IMR-90 (cell line): ENCODE measurements at regions not wholly inside any gene's neighbourhood (a gene's known extent, or its start where the extent isn't known, plus 50 kb on each side); places are given as distances from the start of the nearest gene placed in this dataset.

Source experiments
- ATAC-seq: fragments of 200-7000 bp; cut with Tn5 transposase; 2 replicates; pipeline ENCODE4 v1.9.1; 2020; ENCODE audit warnings: low read depth, mild to moderate bottlenecking, moderate library complexity
- BruUV-seq: library from RNA; stranded (reverse); fragments of 400-500 nt; replicated peaks from 2 replicates; lab custom pipeline; 2021; lab: Mats Ljungman, UMichigan
- CTCF ChIA-PET: fragments of 300-600 bp; formaldehyde crosslinking; extraction: SDS; loops from one replicate; lab custom pipeline; 2021; ENCODE audit warnings: antibody characterized with exemption; lab: Yijun Ruan, JAX
- POLR2A ChIA-PET: fragments of 300-600 bp; sonication (Branson Sonifier 250); formaldehyde crosslinking; loops from one replicate; lab custom pipeline; 2022; ENCODE audit warnings: antibody characterized with exemption; ENCODE audit not compliant: unreplicated experiment; lab: Charles Lee
- DNase-seq: peaks from one replicate; pipeline ENCODE4 v3.0.0; 2013
- H2AFZ ChIP-seq: replicated peaks from 2 replicates; pipeline ENCODE3; 2013; ENCODE audit warnings: low read length, mild to moderate bottlenecking; ENCODE audit not compliant: poor library complexity
- H2AK5ac ChIP-seq: 2 replicates; pipeline ENCODE4 v1.6.1; 2013; ENCODE audit warnings: low read depth, low read length, inconsistent platforms
- H2AK9ac ChIP-seq: replicated peaks from 2 replicates; pipeline ENCODE3; 2013; ENCODE audit warnings: mild to moderate bottlenecking, low read depth, low read length, moderate library complexity; ENCODE audit not compliant: poor library complexity
- H2BK120ac ChIP-seq: 2 replicates; pipeline ENCODE4 v1.6.1; 2013; ENCODE audit warnings: low read depth, low read length, inconsistent platforms
- H2BK15ac ChIP-seq: 3 replicates; pipeline ENCODE4 v1.6.1; 2013; ENCODE audit warnings: low read depth, low read length, inconsistent platforms
- H2BK20ac ChIP-seq: 2 replicates; pipeline ENCODE4 v1.6.1; 2013; ENCODE audit warnings: low read depth, mild to moderate bottlenecking, inconsistent platforms, low read length, moderate library complexity
- H2BK5ac ChIP-seq: 2 replicates; pipeline ENCODE4 v1.6.1; 2013; ENCODE audit warnings: mild to moderate bottlenecking, low read depth, low read length, inconsistent platforms; ENCODE audit not compliant: poor library complexity, severe bottlenecking
- H3K14ac ChIP-seq: replicated peaks from 2 replicates; pipeline ENCODE4 v1.6.1; 2013; ENCODE audit warnings: low read depth, low read length, inconsistent platforms
- H3K18ac ChIP-seq: 2 replicates; pipeline ENCODE4 v1.6.1; 2013; ENCODE audit warnings: low read depth, low read length, control low read depth
- H3K23ac ChIP-seq: 2 replicates; pipeline ENCODE4 v1.6.1; 2013; ENCODE audit warnings: low read depth, low read length, inconsistent platforms
- H3K27ac ChIP-seq: 2 replicates; pipeline ENCODE4 v1.5.1; 2013; ENCODE audit warnings: mild to moderate bottlenecking, control low read depth, low read length; ENCODE audit not compliant: insufficient read depth
- H3K27me3 ChIP-seq: 2 replicates; pipeline ENCODE4 v1.6.1; 2013; ENCODE audit warnings: low read length; ENCODE audit not compliant: control insufficient read depth, insufficient read depth
- H3K36me3 ChIP-seq: 2 replicates; pipeline ENCODE4 v1.6.1; 2013; ENCODE audit warnings: low read length, mixed read lengths; ENCODE audit not compliant: control insufficient read depth, insufficient read depth
- H3K4ac ChIP-seq: 2 replicates; pipeline ENCODE4 v1.6.1; 2013; ENCODE audit warnings: low read depth, low read length, inconsistent platforms
- H3K4me1 ChIP-seq: 2 replicates; pipeline ENCODE4 v1.6.1; 2013; ENCODE audit warnings: low read length, mixed read lengths; ENCODE audit not compliant: control insufficient read depth, insufficient read depth
- H3K4me2 ChIP-seq: 2 replicates; pipeline ENCODE4 v1.6.1; 2013; ENCODE audit warnings: low read depth, mild to moderate bottlenecking, control low read depth, low read length, moderate library complexity
- H3K4me3 ChIP-seq: 2 replicates; pipeline ENCODE4 v1.5.1; 2013; ENCODE audit warnings: low read depth, mild to moderate bottlenecking, control low read depth, low read length, moderate library complexity; ENCODE audit not compliant: insufficient read depth
- H3K56ac ChIP-seq: 2 replicates; pipeline ENCODE4 v1.6.1; 2013; ENCODE audit warnings: low read length, inconsistent platforms; ENCODE audit not compliant: insufficient read depth; ENCODE audit errors: extremely low read depth
- H3K79me1 ChIP-seq, 2 experiments: 2 replicates each; pipeline ENCODE4 v1.6.1; 2013; ENCODE audit warnings: low read length in 2 of 2, inconsistent platforms in 1 of 2, low read depth in 1 of 2
- H3K9ac ChIP-seq: 2 replicates; pipeline ENCODE4 v1.6.1; 2013; ENCODE audit warnings: low read depth, low read length, control low read depth
- H3K9me1 ChIP-seq: 2 replicates; pipeline ENCODE4 v1.6.1; 2013; ENCODE audit warnings: low read length, inconsistent platforms; ENCODE audit not compliant: insufficient read depth
- H3K9me3 ChIP-seq: 2 replicates; pipeline ENCODE4 v1.6.1; 2013; ENCODE audit warnings: low read length; ENCODE audit not compliant: control insufficient read depth, insufficient read depth
- H4K20me1 ChIP-seq: 2 replicates; pipeline ENCODE4 v1.6.1; 2013; ENCODE audit warnings: low read length, inconsistent platforms; ENCODE audit not compliant: insufficient read depth
- H4K5ac ChIP-seq: 2 replicates; pipeline ENCODE4 v1.6.1; 2013; ENCODE audit warnings: mild to moderate bottlenecking, low read depth, low read length, control low read depth
- H4K8ac ChIP-seq, 2 experiments: 2 replicates each; pipeline ENCODE4 v1.6.1; 2013; ENCODE audit warnings: low read depth in 2 of 2, low read length in 2 of 2, control low read depth in 1 of 2, inconsistent platforms in 1 of 2
- H4K91ac ChIP-seq: 2 replicates; pipeline ENCODE4 v1.6.1; 2013; ENCODE audit warnings: low read depth, low read length, inconsistent platforms; ENCODE audit not compliant: insufficient read depth
- CEBPB ChIP-seq: IDR thresholded peaks from 2 replicates; pipeline ENCODE4 v1.6.1; 2012; ENCODE audit warnings: low read depth, low read length, improper control_type of control experiment
- MAFK ChIP-seq: IDR thresholded peaks from 2 replicates; pipeline ENCODE4 v1.6.1; 2012; ENCODE audit warnings: low read depth, low read length, improper control_type of control experiment
- MXI1 ChIP-seq: IDR thresholded peaks from 2 replicates; pipeline ENCODE4 v1.6.1; 2012; ENCODE audit warnings: low read depth, mild to moderate bottlenecking, low read length, moderate library complexity, borderline replicate concordance
- NFE2L2 ChIP-seq: fragments of 150-350 bp; IDR thresholded peaks from 2 replicates; pipeline ENCODE4 v1.6.1; 2016; ENCODE audit warnings: low read depth, mild to moderate bottlenecking, low read length
- POLR2A ChIP-seq: IDR thresholded peaks from 2 replicates; pipeline ENCODE4 v1.6.1; 2012; ENCODE audit warnings: mild to moderate bottlenecking, low read depth, low read length
- RAD21 ChIP-seq: IDR thresholded peaks from 2 replicates; pipeline ENCODE4 v1.6.1; 2012; ENCODE audit warnings: low read length, improper control_type of control experiment
- RCOR1 ChIP-seq: IDR thresholded peaks from 2 replicates; pipeline ENCODE4 v1.6.1; 2012; ENCODE audit warnings: mild to moderate bottlenecking, low read length, improper control_type of control experiment; ENCODE audit not compliant: insufficient replicate concordance
- RFX5 ChIP-seq: IDR thresholded peaks from 2 replicates; pipeline ENCODE4 v1.8.0; 2012; ENCODE audit warnings: low read depth, mild to moderate bottlenecking, low read length, moderate library complexity
- SMC3 ChIP-seq: fragments of 150-350 bp; IDR thresholded peaks from 2 replicates; pipeline ENCODE4 v1.6.1; 2016; ENCODE audit warnings: low read depth, mild to moderate bottlenecking, antibody characterized with exemption, low read length, moderate library complexity
- WGBS, 2 experiments: methylation state at CpG; one replicate each; pipeline versions ENCODE4 v1.1.5 to v1.1.7; 2013; ENCODE audit warnings: missing lambda C conversion rate in 2 of 2; ENCODE audit not compliant: insufficient read length in 1 of 2; ENCODE audit errors: extremely low coverage in 2 of 2; 5-methylcytosine and 5-hydroxymethylcytosine counted together
- dilution Hi-C: fragments of 300-500 bp; cut with HindIII; formaldehyde crosslinking; loops from one replicate; pipeline ENCODE4 v1.14.3; 2018; ENCODE audit warnings: low sequenced_read_pairs; ENCODE audit not compliant: unreplicated experiment
- in situ Hi-C: fragments of 300-500 bp; cut with MboI; formaldehyde crosslinking; loops from 3 replicates; pipeline ENCODE4 v1.14.3; 2019; ENCODE audit warnings: low sequenced_read_pairs, inconsistent platforms, mixed read lengths
- intact Hi-C: fragments of 100-400 bp; cut with micrococcal nuclease; formaldehyde crosslinking; loops from 2 replicates; pipeline ENCODE4 v1.10.0; 2022
- TF ChIP-seq, protein P1 (sequence below): fragments of 150-350 bp; IDR thresholded peaks from 2 replicates; pipeline ENCODE4 v1.6.1; 2016; ENCODE audit warnings: low read depth, mild to moderate bottlenecking, low read length, moderate library complexity, borderline replicate concordance
- TF ChIP-seq, protein P2 (sequence below): conservative IDR thresholded peaks from 2 replicates; pipeline ENCODE4 v1.5.1; 2012; ENCODE audit warnings: mild to moderate bottlenecking, low read depth, low read length, improper control_type of control experiment

GRCh38 chr2:88866756-88867155 is 175.3 kb downstream of the RPIA start:
- Histone ChIP-seq H2BK15ac (no peak overlapping the region), H2BK20ac (no peak overlapping the region), H3K23ac (no peak overlapping the region), H3K9ac (no peak overlapping the region), H3K4me3 (no peak overlapping the region), H3K4me2 (no peak overlapping the region), H3K9me1 (no peaks in the 10 kb centered on the region), H4K20me1 (no peaks in the 10 kb centered on the region), H4K8ac (no peak overlapping the region), H3K18ac (no peak overlapping the region), H3K27me3 (peaks cover 4% of the 10 kb centered on the region), H2AK5ac (no peak overlapping the region), H2AK9ac (no peak overlapping the region), H4K91ac (no peak overlapping the region), H2BK120ac (no peak overlapping the region), H2AFZ (no peak overlapping the region), H3K56ac (no peak overlapping the region), H4K5ac (no peak overlapping the region), H3K9me3 (no peaks in the 10 kb centered on the region), H3K14ac (no peak overlapping the region), H3K27ac (no peak overlapping the region), H3K79me1 (no peaks in the 10 kb centered on the region), H3K4ac (no peak overlapping the region), H3K4me1 (no peaks in the 10 kb centered on the region), H3K36me3 (no peaks in the 10 kb centered on the region), H2BK5ac (no peak overlapping the region)
- ChIA-PET POLR2A (no interaction called here), CTCF (no interaction called here)
- TF ChIP-seq NFE2L2, result no peak
- no peak for TF ChIP-seq POLR2A
- TF ChIP-seq, protein P1, sequence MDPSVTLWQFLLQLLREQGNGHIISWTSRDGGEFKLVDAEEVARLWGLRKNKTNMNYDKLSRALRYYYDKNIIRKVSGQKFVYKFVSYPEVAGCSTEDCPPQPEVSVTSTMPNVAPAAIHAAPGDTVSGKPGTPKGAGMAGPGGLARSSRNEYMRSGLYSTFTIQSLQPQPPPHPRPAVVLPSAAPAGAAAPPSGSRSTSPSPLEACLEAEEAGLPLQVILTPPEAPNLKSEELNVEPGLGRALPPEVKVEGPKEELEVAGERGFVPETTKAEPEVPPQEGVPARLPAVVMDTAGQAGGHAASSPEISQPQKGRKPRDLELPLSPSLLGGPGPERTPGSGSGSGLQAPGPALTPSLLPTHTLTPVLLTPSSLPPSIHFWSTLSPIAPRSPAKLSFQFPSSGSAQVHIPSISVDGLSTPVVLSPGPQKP, result no peak
- no peak for TF ChIP-seq MAFK
- no peak for TF ChIP-seq RCOR1
- TF ChIP-seq, protein P2, sequence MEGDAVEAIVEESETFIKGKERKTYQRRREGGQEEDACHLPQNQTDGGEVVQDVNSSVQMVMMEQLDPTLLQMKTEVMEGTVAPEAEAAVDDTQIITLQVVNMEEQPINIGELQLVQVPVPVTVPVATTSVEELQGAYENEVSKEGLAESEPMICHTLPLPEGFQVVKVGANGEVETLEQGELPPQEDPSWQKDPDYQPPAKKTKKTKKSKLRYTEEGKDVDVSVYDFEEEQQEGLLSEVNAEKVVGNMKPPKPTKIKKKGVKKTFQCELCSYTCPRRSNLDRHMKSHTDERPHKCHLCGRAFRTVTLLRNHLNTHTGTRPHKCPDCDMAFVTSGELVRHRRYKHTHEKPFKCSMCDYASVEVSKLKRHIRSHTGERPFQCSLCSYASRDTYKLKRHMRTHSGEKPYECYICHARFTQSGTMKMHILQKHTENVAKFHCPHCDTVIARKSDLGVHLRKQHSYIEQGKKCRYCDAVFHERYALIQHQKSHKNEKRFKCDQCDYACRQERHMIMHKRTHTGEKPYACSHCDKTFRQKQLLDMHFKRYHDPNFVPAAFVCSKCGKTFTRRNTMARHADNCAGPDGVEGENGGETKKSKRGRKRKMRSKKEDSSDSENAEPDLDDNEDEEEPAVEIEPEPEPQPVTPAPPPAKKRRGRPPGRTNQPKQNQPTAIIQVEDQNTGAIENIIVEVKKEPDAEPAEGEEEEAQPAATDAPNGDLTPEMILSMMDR, result no peak
- TF ChIP-seq CEBPB, result no peak
- no peak for TF ChIP-seq MXI1
- TF ChIP-seq SMC3, result no peak
- TF ChIP-seq RFX5, result no peak
- TF ChIP-seq RAD21, result no peak
- ATAC-seq, result no peak
- WGBS, 2 experiments, result 54% methylated on average over 6 of the region's 11 CpGs; no CpG with 5 or more reads in 1 of the 2 experiments
- no TSS peak for BruUV-seq
- intact Hi-C loops, result no loop called here
- no peak for DNase-seq
- dilution Hi-C loops, result no loop called here
- in situ Hi-C loops, result no loop called here
